Left lung (tissue), 4 donors: ENCODE measurements at regions not wholly inside any gene's neighbourhood (a gene's known extent, or its start where the extent isn't known, plus 50 kb on each side); places are given as distances from the start of the nearest gene placed in this dataset.

Experiments used
- ATAC-seq: fragments of 200-7000 bp; cut with Tn5 transposase; one replicate; pipeline ENCODE4 v1.9.1; 2020; ENCODE audit warnings: moderate library complexity
- DNase-seq, 4 donors: peaks; one replicate each; pipeline ENCODE4 v3.0.0-alpha.2; 2013 to 2020
- H3K27ac ChIP-seq, 2 donors: fragments of 200-600 bp; sonication (generic) in 1 of 2; one replicate each; pipeline versions ENCODE4 v1.5.0 to v1.8.0; 2020 to 2021
- H3K27me3 ChIP-seq, 2 donors: fragments of 200-600 bp; sonication (generic) in 1 of 2; one replicate each; pipeline versions ENCODE4 v1.5.0 to v1.8.0; 2020 to 2021
- H3K36me3 ChIP-seq, 2 donors: fragments of 200-600 bp; sonication (generic) in 1 of 2; one replicate each; pipeline versions ENCODE4 v1.5.0 to v1.8.0; 2020 to 2021
- H3K4me1 ChIP-seq, 2 donors: fragments of 200-600 bp; one replicate each; pipeline ENCODE4 v1.8.0; 2021
- H3K4me3 ChIP-seq, 2 donors: fragments of 200-600 bp; sonication (generic) in 1 of 2; one replicate each; pipeline versions ENCODE4 v1.5.0 to v1.8.0; 2020 to 2021; ENCODE audit warnings: mild to moderate bottlenecking in 1 of 2
- H3K9me3 ChIP-seq, 2 donors: fragments of 200-600 bp; sonication (generic) in 1 of 2; one replicate each; pipeline versions ENCODE4 v1.5.0 to v1.8.0; 2020 to 2021
- CTCF ChIP-seq, 2 donors: fragments of 200-600 bp; sonication (generic) in 1 of 2; IDR thresholded peaks; one replicate each; pipeline versions ENCODE4 v1.5.0 to v1.8.0; 2021; ENCODE audit warnings: antibody characterized with exemption in 2 of 2
- intact Hi-C, 2 donors: fragments of 100-400 bp; cut with DNase I; formaldehyde crosslinking; loops; one replicate each; pipeline versions ENCODE4 v1.11.2 to v1.14.2; 2022
- donor health status: DM: no; HTN: yes; CAD: no.
- donor health status: DM: no; HTN: no; CAD: no.

- intact Hi-C loops, result no loop called here
- H3K4me3 ChIP-seq, result no peak overlapping the region
- no peak for DNase-seq
- H3K27ac ChIP-seq, result no peak overlapping the region
- peaks cover under 1 to 7% of the 10 kb centered on the region in 2 donors for H3K9me3 ChIP-seq
- no peaks in the 10 kb centered on the region for H3K27me3 ChIP-seq
- peaks cover 0 to 5% of the 10 kb centered on the region in 2 donors for H3K4me1 ChIP-seq
- no peak for TF ChIP-seq CTCF (IDR thresholded peaks at IDR 0.05)
- ATAC-seq, result no peak
- no peaks in the 10 kb centered on the region for H3K36me3 ChIP-seq
These were observed 151.5 kb upstream of the PRICKLE1 start for GRCh38 chr12:42741091-42741490.

GRCh38 chr12:42737398-42737797, 147.9 kb upstream of the PRICKLE1 start:
- Histone ChIP-seq H3K27ac (no peak overlapping the region), H3K27me3 (no peaks in the 10 kb centered on the region), H3K4me3 (no peak overlapping the region), H3K9me3 (no peaks in the 10 kb centered on the region), H3K36me3 (no peaks in the 10 kb centered on the region), H3K4me1 (no peaks in the 10 kb centered on the region)
- ATAC-seq (no peak), DNase-seq (no peak)
- no peak for TF ChIP-seq CTCF (IDR thresholded peaks at IDR 0.05)
- intact Hi-C loops, result no loop called here

GRCh38 chr12:42735861-42736361, 146.4 kb upstream of the PRICKLE1 start:
- H3K4me1 ChIP-seq, result no peaks in the 10 kb centered on the region
- H3K27me3 ChIP-seq, result no peaks in the 10 kb centered on the region
- H3K36me3 ChIP-seq, result no peaks in the 10 kb centered on the region
- ATAC-seq (no peak), DNase-seq (no peak)
- intact Hi-C loops, result no loop called here
- no peak for TF ChIP-seq CTCF (IDR thresholded peaks at IDR 0.05)
- no peak overlapping the region for H3K4me3 ChIP-seq
- no peak overlapping the region for H3K27ac ChIP-seq
- H3K9me3 ChIP-seq, result no peaks in the 10 kb centered on the region

- Histone ChIP-seq H3K4me1 (no peaks in the 10 kb centered on the region), H3K4me3 (no peak overlapping the region), H3K27me3 (no peaks in the 10 kb centered on the region), H3K9me3 (no peaks in the 10 kb centered on the region), H3K36me3 (no peaks in the 10 kb centered on the region), H3K27ac (no peak overlapping the region)
- DNase-seq (no peak), ATAC-seq (no peak)
- TF ChIP-seq CTCF (IDR thresholded peaks at IDR 0.05), result no peak
- intact Hi-C loops, result no loop called here
These were observed 144.4 kb upstream of the PRICKLE1 start for GRCh38 chr12:42733911-42734310.

GRCh38 chr12:42732908-42733411, 143.4 kb upstream of the PRICKLE1 start:
- ATAC-seq, result no peak
- intact Hi-C loops, result no loop called here
- Histone ChIP-seq H3K4me3 (no peak overlapping the region), H3K27me3 (no peaks in the 10 kb centered on the region), H3K27ac (no peak overlapping the region), H3K4me1 (no peaks in the 10 kb centered on the region), H3K9me3 (no peaks in the 10 kb centered on the region), H3K36me3 (no peaks in the 10 kb centered on the region)
- TF ChIP-seq CTCF (IDR thresholded peaks at IDR 0.05), result no peak
- DNase-seq, result no peak
